Activated CD4-positive, alpha-beta T cell treated with anti-CD3 and anti-CD28 coated beads, Interleukin-2, amount 10 ng/mL, durations not matched to agents 24 days and 14 days (primary cell): ENCODE measurements at regions not wholly inside any gene's neighbourhood (a gene's known extent, or its start where the extent isn't known, plus 50 kb on each side); places are given as distances from the start of the nearest gene placed in this dataset.

Experiments
- DNase-seq: peaks from one replicate; pipeline ENCODE4 v3.0.0; 2022
- H3K27ac Mint-ChIP-seq: one replicate; pipeline ENCODE4 v1.8.0; 2022; ENCODE audit warnings: mild to moderate bottlenecking, mixed read lengths
- H3K27me3 Mint-ChIP-seq: one replicate; pipeline ENCODE4 v1.8.0; 2022; ENCODE audit warnings: mixed read lengths
- H3K36me3 Mint-ChIP-seq: one replicate; pipeline ENCODE4 v1.8.0; 2022; ENCODE audit warnings: low read depth, mild to moderate bottlenecking, mixed read lengths
- H3K4me1 Mint-ChIP-seq: one replicate; pipeline ENCODE4 v1.8.0; 2021; ENCODE audit warnings: mixed read lengths
- H3K4me3 Mint-ChIP-seq: one replicate; pipeline ENCODE4 v1.8.0; 2022; ENCODE audit warnings: mild to moderate bottlenecking, moderate library complexity, mixed read lengths
- H3K9me3 Mint-ChIP-seq: one replicate; pipeline ENCODE4 v1.8.0; 2021; ENCODE audit warnings: mixed read lengths
- intact Hi-C: fragments of 100-400 bp; cut with micrococcal nuclease; formaldehyde crosslinking; loops from one replicate; pipeline ENCODE4 v1.15.1; 2023

- H3K27me3 Mint-ChIP-seq, result no peaks in the 10 kb centered on the region
- DNase-seq, result no peak
- H3K4me1 Mint-ChIP-seq, result no peaks in the 10 kb centered on the region
- H3K9me3 Mint-ChIP-seq, result no peaks in the 10 kb centered on the region
- intact Hi-C loops, result no loop called here
- no peaks in the 10 kb centered on the region for H3K36me3 Mint-ChIP-seq
- no peak overlapping the region for H3K4me3 Mint-ChIP-seq
- H3K27ac Mint-ChIP-seq, result no peak overlapping the region
Observed at GRCh38 chr7:46179061-46179610, 258.1 kb upstream of the IGFBP3 start.

GRCh38 chr7:46178661-46179060 is 257.6 kb upstream of the IGFBP3 start:
- intact Hi-C loops, result no loop called here
- Mint-ChIP-seq H3K27ac (no peak overlapping the region), H3K36me3 (no peaks in the 10 kb centered on the region), H3K9me3 (no peaks in the 10 kb centered on the region), H3K4me1 (no peaks in the 10 kb centered on the region), H3K27me3 (no peaks in the 10 kb centered on the region), H3K4me3 (no peak overlapping the region)
- no peak for DNase-seq

- no peak for DNase-seq
- no peaks in the 10 kb centered on the region for H3K9me3 Mint-ChIP-seq
- intact Hi-C loops, result no loop called here
- H3K36me3 Mint-ChIP-seq, result no peaks in the 10 kb centered on the region
- H3K27ac Mint-ChIP-seq, result no peak overlapping the region
- H3K4me3 Mint-ChIP-seq, result no peak overlapping the region
- H3K27me3 Mint-ChIP-seq, result no peaks in the 10 kb centered on the region
- no peaks in the 10 kb centered on the region for H3K4me1 Mint-ChIP-seq
Observed at GRCh38 chr7:46177821-46178220, 256.7 kb upstream of the IGFBP3 start.

GRCh38 chr7:46175221-46175620 is 254.1 kb upstream of the IGFBP3 start:
- H3K9me3 Mint-ChIP-seq, result no peaks in the 10 kb centered on the region

GRCh38 chr7:46174196-46174580 is 253.1 kb upstream of the IGFBP3 start:
- Mint-ChIP-seq H3K27ac (no peak overlapping the region), H3K4me3 (no peak overlapping the region), H3K36me3 (no peaks in the 10 kb centered on the region), H3K27me3 (no peaks in the 10 kb centered on the region), H3K9me3 (no peaks in the 10 kb centered on the region), H3K4me1 (no peaks in the 10 kb centered on the region)
- intact Hi-C loops, result no loop called here
- DNase-seq, result no peak

More at GRCh38 chr7:46175221-46175620, 254.1 kb upstream of the IGFBP3 start:
- Mint-ChIP-seq H3K4me1 (no peaks in the 10 kb centered on the region), H3K27me3 (no peaks in the 10 kb centered on the region), H3K36me3 (no peaks in the 10 kb centered on the region), H3K27ac (no peak overlapping the region), H3K4me3 (no peak overlapping the region)
- intact Hi-C loops, result no loop called here
- DNase-seq, result no peak

- Mint-ChIP-seq H3K9me3 (no peaks in the 10 kb centered on the region), H3K27ac (no peak overlapping the region), H3K36me3 (no peaks in the 10 kb centered on the region), H3K4me3 (no peak overlapping the region), H3K27me3 (no peaks in the 10 kb centered on the region), H3K4me1 (no peaks in the 10 kb centered on the region)
- intact Hi-C loops, result no loop called here
- DNase-seq, result no peak
Observed at GRCh38 chr7:46173476-46174195, 252.6 kb upstream of the IGFBP3 start.

- no peak overlapping the region for H3K27ac Mint-ChIP-seq
- no peak for DNase-seq
- no peaks in the 10 kb centered on the region for H3K27me3 Mint-ChIP-seq
- intact Hi-C loops, result no loop called here
- H3K4me3 Mint-ChIP-seq, result no peak overlapping the region
- no peaks in the 10 kb centered on the region for H3K4me1 Mint-ChIP-seq
- no peaks in the 10 kb centered on the region for H3K36me3 Mint-ChIP-seq
- H3K9me3 Mint-ChIP-seq, result no peaks in the 10 kb centered on the region
Observed at GRCh38 chr7:46170792-46171191, 249.7 kb upstream of the IGFBP3 start.

GRCh38 chr7:46170021-46170420 is 248.9 kb upstream of the IGFBP3 start:
- H3K4me1 Mint-ChIP-seq, result no peaks in the 10 kb centered on the region
- DNase-seq, result no peak
- H3K4me3 Mint-ChIP-seq, result no peak overlapping the region
- H3K27me3 Mint-ChIP-seq, result no peaks in the 10 kb centered on the region
- no peaks in the 10 kb centered on the region for H3K36me3 Mint-ChIP-seq
- H3K27ac Mint-ChIP-seq, result no peak overlapping the region
- H3K9me3 Mint-ChIP-seq, result no peaks in the 10 kb centered on the region
- intact Hi-C loops, result no loop called here

- no peak for DNase-seq
- intact Hi-C loops, result no loop called here
- no peaks in the 10 kb centered on the region for H3K27me3 Mint-ChIP-seq
- no peaks in the 10 kb centered on the region for H3K9me3 Mint-ChIP-seq
- no peak overlapping the region for H3K4me3 Mint-ChIP-seq
- no peak overlapping the region for H3K27ac Mint-ChIP-seq
- no peaks in the 10 kb centered on the region for H3K4me1 Mint-ChIP-seq
- H3K36me3 Mint-ChIP-seq, result no peaks in the 10 kb centered on the region
Observed at GRCh38 chr7:46169384-46169755, 248.3 kb upstream of the IGFBP3 start.

GRCh38 chr7:46168671-46169383 is 247.8 kb upstream of the IGFBP3 start:
- H3K27me3 Mint-ChIP-seq, result no peaks in the 10 kb centered on the region
- no peaks in the 10 kb centered on the region for H3K9me3 Mint-ChIP-seq
- no peaks in the 10 kb centered on the region for H3K4me1 Mint-ChIP-seq
- H3K4me3 Mint-ChIP-seq, result no peak overlapping the region
- H3K27ac Mint-ChIP-seq, result no peak overlapping the region
- DNase-seq, result no peak
- no peaks in the 10 kb centered on the region for H3K36me3 Mint-ChIP-seq
- intact Hi-C loops, result no loop called here

GRCh38 chr7:46168231-46168630 is 247.2 kb upstream of the IGFBP3 start:
- Mint-ChIP-seq H3K27ac (no peak overlapping the region), H3K36me3 (no peaks in the 10 kb centered on the region)
- DNase-seq, result no peak

GRCh38 chr7:46165276-46165675 is 244.2 kb upstream of the IGFBP3 start:
- Mint-ChIP-seq H3K27ac (no peak overlapping the region), H3K27me3 (no peaks in the 10 kb centered on the region), H3K9me3 (no peaks in the 10 kb centered on the region), H3K4me3 (no peak overlapping the region), H3K4me1 (no peaks in the 10 kb centered on the region), H3K36me3 (no peaks in the 10 kb centered on the region)
- DNase-seq, result no peak
- intact Hi-C loops, result no loop called here

More at GRCh38 chr7:46168231-46168630, 247.2 kb upstream of the IGFBP3 start:
- H3K4me3 Mint-ChIP-seq, result no peak overlapping the region
- H3K27me3 Mint-ChIP-seq, result no peaks in the 10 kb centered on the region
- intact Hi-C loops, result no loop called here
- H3K4me1 Mint-ChIP-seq, result no peaks in the 10 kb centered on the region
- no peaks in the 10 kb centered on the region for H3K9me3 Mint-ChIP-seq

GRCh38 chr7:46164629-46165028 is 243.6 kb upstream of the IGFBP3 start:
- intact Hi-C loops, result no loop called here
- no peak for DNase-seq
- no peaks in the 10 kb centered on the region for H3K36me3 Mint-ChIP-seq
- H3K4me1 Mint-ChIP-seq, result no peaks in the 10 kb centered on the region
- H3K27ac Mint-ChIP-seq, result no peak overlapping the region
- no peaks in the 10 kb centered on the region for H3K27me3 Mint-ChIP-seq
- H3K4me3 Mint-ChIP-seq, result no peak overlapping the region
- no peaks in the 10 kb centered on the region for H3K9me3 Mint-ChIP-seq

GRCh38 chr7:46163246-46163645 is 242.2 kb upstream of the IGFBP3 start:
- Mint-ChIP-seq H3K27me3 (no peaks in the 10 kb centered on the region), H3K9me3 (no peaks in the 10 kb centered on the region), H3K4me1 (no peaks in the 10 kb centered on the region), H3K36me3 (no peaks in the 10 kb centered on the region), H3K4me3 (no peak overlapping the region), H3K27ac (no peak overlapping the region)
- DNase-seq, result no peak
- intact Hi-C loops, result no loop called here
